Fibroblast of the aortic adventitia (primary cell): ENCODE measurements at regions not wholly inside any gene's neighbourhood (a gene's known extent, or its start where the extent isn't known, plus 50 kb on each side); places are given as distances from the start of the nearest gene placed in this dataset.

ENCODE experiments used
- DNase-seq: peaks from one replicate; pipeline ENCODE4 v3.0.0-alpha.2; 2010; ENCODE audit warnings: low read depth
- H3K4me3 ChIP-seq: 2 replicates; pipeline ENCODE4 v1.5.1; 2011; ENCODE audit warnings: low read depth, mild to moderate bottlenecking, control low read depth, low read length, moderate library complexity
- CTCF ChIP-seq: IDR thresholded peaks from 2 replicates; pipeline ENCODE4 v1.5.1; 2011; ENCODE audit warnings: mild to moderate bottlenecking, low read length, control low read depth, inconsistent platforms; ENCODE audit not compliant: insufficient read depth

- no peak overlapping the region for H3K4me3 ChIP-seq
- DNase-seq, result no peak
- TF ChIP-seq CTCF, result no peak
Measured at GRCh38 chr11:26127336-26127735, 204.6 kb upstream of the ANO3 start.

- TF ChIP-seq CTCF, result no peak
Measured at GRCh38 chr11:26131406-26131805, 200.5 kb upstream of the ANO3 start.

GRCh38 chr11:26134053-26134452, 197.9 kb upstream of the ANO3 start:
- no peak overlapping the region for H3K4me3 ChIP-seq
- no peak for DNase-seq
- no peak for TF ChIP-seq CTCF

More at GRCh38 chr11:26131406-26131805, 200.5 kb upstream of the ANO3 start:
- no peak overlapping the region for H3K4me3 ChIP-seq
- no peak for DNase-seq

- no peak overlapping the region for H3K4me3 ChIP-seq
- DNase-seq, result peak; percentile 31
- peak; percentile 29 for TF ChIP-seq CTCF
Measured at GRCh38 chr11:26134481-26135355, 197.2 kb upstream of the ANO3 start.

- peak; percentile 7 for DNase-seq
- TF ChIP-seq CTCF, result no peak
Measured at GRCh38 chr11:26137651-26138050, 194.3 kb upstream of the ANO3 start.

GRCh38 chr11:26142891-26143290, 189.0 kb upstream of the ANO3 start:
- no peak for TF ChIP-seq CTCF
- DNase-seq, result no peak
- H3K4me3 ChIP-seq, result no peak overlapping the region

More at GRCh38 chr11:26137651-26138050, 194.3 kb upstream of the ANO3 start:
- no peak overlapping the region for H3K4me3 ChIP-seq
